PC-3 (cell line): ENCODE measurements at regions not wholly inside any gene's neighbourhood (a gene's known extent, or its start where the extent isn't known, plus 50 kb on each side); places are given as distances from the start of the nearest gene placed in this dataset.

Experiments
- EZH2 ChIP-seq: fragments of 300-600 bp; sonication (generic); IDR thresholded peaks from one replicate; pipeline ENCODE4 v1.6.1; 2017; ENCODE audit warnings: antibody characterized with exemption, mild to moderate bottlenecking, low read length; ENCODE audit not compliant: unreplicated experiment
- EZH2phosphoT487 ChIP-seq: fragments of 300-600 bp; sonication (generic); IDR thresholded peaks from 2 replicates; pipeline ENCODE4 v1.6.1; 2018; ENCODE audit warnings: mild to moderate bottlenecking, antibody characterized with exemption, low read length, borderline replicate concordance
- TF ChIP-seq, protein P1 (sequence below): fragments of 300-600 bp; sonication (generic); conservative IDR thresholded peaks from 2 replicates; pipeline ENCODE4 v1.5.1; 2017; ENCODE audit warnings: antibody characterized with exemption, low read depth, mild to moderate bottlenecking, low read length

DNA sequence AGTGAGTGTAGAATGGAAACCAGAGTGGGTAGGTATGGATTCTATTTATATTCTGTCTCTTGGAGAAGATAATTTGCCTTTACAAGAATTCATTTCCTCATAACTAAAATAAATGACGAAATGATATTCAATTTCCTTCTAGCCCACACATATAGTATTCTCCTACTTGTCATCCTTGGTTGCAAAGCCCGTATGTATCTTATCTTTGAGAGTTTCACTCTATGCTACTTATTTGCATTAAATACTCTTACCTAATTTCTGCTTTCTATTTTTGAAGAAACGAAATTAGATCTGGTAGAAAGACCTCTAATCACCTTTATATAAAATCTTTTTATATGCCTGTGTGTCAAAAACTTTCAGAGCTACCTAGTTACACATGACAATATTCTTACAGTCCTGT, 457.7 kb downstream of the NKX6-1 start:
- TF ChIP-seq, protein P1, sequence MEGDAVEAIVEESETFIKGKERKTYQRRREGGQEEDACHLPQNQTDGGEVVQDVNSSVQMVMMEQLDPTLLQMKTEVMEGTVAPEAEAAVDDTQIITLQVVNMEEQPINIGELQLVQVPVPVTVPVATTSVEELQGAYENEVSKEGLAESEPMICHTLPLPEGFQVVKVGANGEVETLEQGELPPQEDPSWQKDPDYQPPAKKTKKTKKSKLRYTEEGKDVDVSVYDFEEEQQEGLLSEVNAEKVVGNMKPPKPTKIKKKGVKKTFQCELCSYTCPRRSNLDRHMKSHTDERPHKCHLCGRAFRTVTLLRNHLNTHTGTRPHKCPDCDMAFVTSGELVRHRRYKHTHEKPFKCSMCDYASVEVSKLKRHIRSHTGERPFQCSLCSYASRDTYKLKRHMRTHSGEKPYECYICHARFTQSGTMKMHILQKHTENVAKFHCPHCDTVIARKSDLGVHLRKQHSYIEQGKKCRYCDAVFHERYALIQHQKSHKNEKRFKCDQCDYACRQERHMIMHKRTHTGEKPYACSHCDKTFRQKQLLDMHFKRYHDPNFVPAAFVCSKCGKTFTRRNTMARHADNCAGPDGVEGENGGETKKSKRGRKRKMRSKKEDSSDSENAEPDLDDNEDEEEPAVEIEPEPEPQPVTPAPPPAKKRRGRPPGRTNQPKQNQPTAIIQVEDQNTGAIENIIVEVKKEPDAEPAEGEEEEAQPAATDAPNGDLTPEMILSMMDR = no peak
- no peak for TF ChIP-seq EZH2
- TF ChIP-seq EZH2phosphoT487 = no peak
